Panc1 (cell line): ENCODE measurements at regions not wholly inside any gene's neighbourhood (a gene's known extent, or its start where the extent isn't known, plus 50 kb on each side); places are given as distances from the start of the nearest gene placed in this dataset.

Experiments used
- ATAC-seq: fragments of 200-7000 bp; cut with Tn5 transposase; 2 replicates; pipeline ENCODE4 v1.9.1; 2020; ENCODE audit warnings: mild to moderate bottlenecking, moderate library complexity
- BruUV-seq: library from RNA; stranded (reverse); fragments of 400-500 nt; replicated peaks from 2 replicates; lab custom pipeline; 2021; lab: Mats Ljungman, UMichigan
- CTCF ChIA-PET: fragments of 300-600 bp; sonication (Branson Sonifier 250); formaldehyde crosslinking; loops from one replicate; lab custom pipeline; 2022; ENCODE audit warnings: antibody characterized with exemption; lab: Charles Lee
- POLR2A ChIA-PET: fragments of 300-600 bp; sonication (Branson Sonifier 250); formaldehyde crosslinking; loops from one replicate; lab custom pipeline; 2022; ENCODE audit warnings: antibody characterized with exemption; lab: Charles Lee
- DNase-seq: peaks from one replicate; pipeline ENCODE4 v3.0.0-alpha.2; 2010; ENCODE audit warnings: low read depth, low spot score
- H3K27ac ChIP-seq: 2 replicates; pipeline ENCODE4 v1.5.1; 2011; ENCODE audit warnings: mild to moderate bottlenecking, low read length, inconsistent platforms
- H3K27me3 ChIP-seq: fragments of 200-500 bp; sonication (Bioruptor generic); 2 replicates; pipeline ENCODE4 v1.6.0; 2014; ENCODE audit warnings: low read length, inconsistent platforms; ENCODE audit not compliant: control insufficient read depth, insufficient read depth
- H3K36me3 ChIP-seq: fragments of 200-500 bp; sonication (Bioruptor generic); 2 replicates; pipeline ENCODE4 v1.5.1; 2014; ENCODE audit warnings: inconsistent platforms, mild to moderate bottlenecking, low read length, moderate library complexity; ENCODE audit not compliant: control insufficient read depth, insufficient read depth
- H3K4me1 ChIP-seq: 2 replicates; pipeline ENCODE4 v1.5.1; 2011; ENCODE audit warnings: inconsistent platforms, mild to moderate bottlenecking, low read length, moderate library complexity; ENCODE audit not compliant: control insufficient read depth, insufficient read depth
- H3K4me3 ChIP-seq, 2 experiments: 2 replicates each; pipeline ENCODE4 v1.5.1; 2011 to 2012; ENCODE audit warnings: low read depth in 2 of 2, low read length in 2 of 2, mild to moderate bottlenecking in 2 of 2, inconsistent platforms in 1 of 2, moderate library complexity in 1 of 2
- H3K9me3 ChIP-seq: fragments of 200-500 bp; sonication (Bioruptor generic); 2 replicates; pipeline ENCODE4 v1.5.1; 2014; ENCODE audit warnings: low read depth, mild to moderate bottlenecking, inconsistent platforms, low read length, moderate library complexity; ENCODE audit not compliant: control insufficient read depth, insufficient read depth
- POLR2AphosphoS5 ChIP-seq: IDR thresholded peaks from 2 replicates; pipeline ENCODE4 v1.6.1; 2012; ENCODE audit warnings: mild to moderate bottlenecking, low read depth, low read length, moderate library complexity
- SIN3A ChIP-seq: IDR thresholded peaks from 2 replicates; pipeline ENCODE4 v1.6.1; 2012; ENCODE audit warnings: low read depth, mild to moderate bottlenecking, low read length, moderate library complexity, borderline replicate concordance; ENCODE audit not compliant: insufficient read depth
- TCF7L2 ChIP-seq: IDR thresholded peaks from 2 replicates; pipeline ENCODE4 v1.6.1; 2011; ENCODE audit warnings: mild to moderate bottlenecking, low read depth, low read length, inconsistent platforms
- in situ Hi-C: cut with HindIII; loops from 2 replicates; pipeline ENCODE4 v1.10.0; 2016; ENCODE audit warnings: low sequenced_read_pairs, low pct_unique_long_range_greater_than_20kb
- intact Hi-C: fragments of 100-400 bp; cut with micrococcal nuclease; formaldehyde crosslinking; loops from one replicate; pipeline ENCODE4 v1.10.0; 2022; ENCODE audit not compliant: unreplicated experiment
- TF ChIP-seq, protein P1 (sequence below), 2 experiments: IDR thresholded peaks; 2 replicates each; pipeline ENCODE4 v1.6.1; 2011 to 2012; ENCODE audit warnings: low read depth in 2 of 2, control low read depth in 1 of 2, low read length in 1 of 2, mild to moderate bottlenecking in 1 of 2, moderate library complexity in 1 of 2; ENCODE audit not compliant: insufficient read depth in 1 of 2
- TF ChIP-seq, protein P2 (sequence below): fragments of 450-650 bp; IDR thresholded peaks from 2 replicates; pipeline ENCODE4 v1.5.1; 2017; ENCODE audit warnings: mild to moderate bottlenecking

DNA sequence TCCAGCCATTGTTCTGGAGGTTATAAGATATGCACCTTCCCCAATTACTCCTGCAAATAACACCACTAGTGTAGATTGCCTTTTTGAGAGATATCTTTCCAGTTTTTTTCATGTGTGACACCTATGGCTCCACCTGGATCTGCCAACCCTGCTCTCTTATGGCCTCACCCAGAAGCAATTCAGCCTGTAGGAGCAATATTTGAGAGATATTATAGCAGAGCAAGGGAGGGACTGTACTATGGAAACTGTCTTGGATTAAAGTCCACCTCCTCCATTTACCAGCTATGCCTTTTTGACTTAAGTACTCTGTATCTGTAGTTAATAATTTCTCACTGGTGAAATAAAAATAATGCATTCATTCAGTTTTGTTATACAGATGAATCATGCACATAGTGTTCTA, 803.5 kb downstream of the NLGN4X start:
- ChIA-PET POLR2A (no interaction called here), CTCF (no interaction called here)
- no peaks in the 10 kb centered on the region for H3K4me1 ChIP-seq
- no peak overlapping the region for H3K27ac ChIP-seq
- H3K36me3 ChIP-seq = no peaks in the 10 kb centered on the region
- H3K27me3 ChIP-seq = no peaks in the 10 kb centered on the region
- DNase-seq (no peak), ATAC-seq (no peak)
- H3K4me3 ChIP-seq = no peak overlapping the region
- BruUV-seq = no TSS peak
- intact Hi-C loops (no loop called here), in situ Hi-C loops (no loop called here)
- no peaks in the 10 kb centered on the region for H3K9me3 ChIP-seq
- TF ChIP-seq, protein P1, sequence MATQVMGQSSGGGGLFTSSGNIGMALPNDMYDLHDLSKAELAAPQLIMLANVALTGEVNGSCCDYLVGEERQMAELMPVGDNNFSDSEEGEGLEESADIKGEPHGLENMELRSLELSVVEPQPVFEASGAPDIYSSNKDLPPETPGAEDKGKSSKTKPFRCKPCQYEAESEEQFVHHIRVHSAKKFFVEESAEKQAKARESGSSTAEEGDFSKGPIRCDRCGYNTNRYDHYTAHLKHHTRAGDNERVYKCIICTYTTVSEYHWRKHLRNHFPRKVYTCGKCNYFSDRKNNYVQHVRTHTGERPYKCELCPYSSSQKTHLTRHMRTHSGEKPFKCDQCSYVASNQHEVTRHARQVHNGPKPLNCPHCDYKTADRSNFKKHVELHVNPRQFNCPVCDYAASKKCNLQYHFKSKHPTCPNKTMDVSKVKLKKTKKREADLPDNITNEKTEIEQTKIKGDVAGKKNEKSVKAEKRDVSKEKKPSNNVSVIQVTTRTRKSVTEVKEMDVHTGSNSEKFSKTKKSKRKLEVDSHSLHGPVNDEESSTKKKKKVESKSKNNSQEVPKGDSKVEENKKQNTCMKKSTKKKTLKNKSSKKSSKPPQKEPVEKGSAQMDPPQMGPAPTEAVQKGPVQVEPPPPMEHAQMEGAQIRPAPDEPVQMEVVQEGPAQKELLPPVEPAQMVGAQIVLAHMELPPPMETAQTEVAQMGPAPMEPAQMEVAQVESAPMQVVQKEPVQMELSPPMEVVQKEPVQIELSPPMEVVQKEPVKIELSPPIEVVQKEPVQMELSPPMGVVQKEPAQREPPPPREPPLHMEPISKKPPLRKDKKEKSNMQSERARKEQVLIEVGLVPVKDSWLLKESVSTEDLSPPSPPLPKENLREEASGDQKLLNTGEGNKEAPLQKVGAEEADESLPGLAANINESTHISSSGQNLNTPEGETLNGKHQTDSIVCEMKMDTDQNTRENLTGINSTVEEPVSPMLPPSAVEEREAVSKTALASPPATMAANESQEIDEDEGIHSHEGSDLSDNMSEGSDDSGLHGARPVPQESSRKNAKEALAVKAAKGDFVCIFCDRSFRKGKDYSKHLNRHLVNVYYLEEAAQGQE (IDR thresholded peaks at IDR 0.05; ENCODE audit: insufficient read depth in 1 of 2, low read depth in 2 of 2, low read length in 1 of 2) = no peak
- TF ChIP-seq POLR2AphosphoS5 (no peak), SIN3A (no peak), TCF7L2 (no peak)
- TF ChIP-seq, protein P2, sequence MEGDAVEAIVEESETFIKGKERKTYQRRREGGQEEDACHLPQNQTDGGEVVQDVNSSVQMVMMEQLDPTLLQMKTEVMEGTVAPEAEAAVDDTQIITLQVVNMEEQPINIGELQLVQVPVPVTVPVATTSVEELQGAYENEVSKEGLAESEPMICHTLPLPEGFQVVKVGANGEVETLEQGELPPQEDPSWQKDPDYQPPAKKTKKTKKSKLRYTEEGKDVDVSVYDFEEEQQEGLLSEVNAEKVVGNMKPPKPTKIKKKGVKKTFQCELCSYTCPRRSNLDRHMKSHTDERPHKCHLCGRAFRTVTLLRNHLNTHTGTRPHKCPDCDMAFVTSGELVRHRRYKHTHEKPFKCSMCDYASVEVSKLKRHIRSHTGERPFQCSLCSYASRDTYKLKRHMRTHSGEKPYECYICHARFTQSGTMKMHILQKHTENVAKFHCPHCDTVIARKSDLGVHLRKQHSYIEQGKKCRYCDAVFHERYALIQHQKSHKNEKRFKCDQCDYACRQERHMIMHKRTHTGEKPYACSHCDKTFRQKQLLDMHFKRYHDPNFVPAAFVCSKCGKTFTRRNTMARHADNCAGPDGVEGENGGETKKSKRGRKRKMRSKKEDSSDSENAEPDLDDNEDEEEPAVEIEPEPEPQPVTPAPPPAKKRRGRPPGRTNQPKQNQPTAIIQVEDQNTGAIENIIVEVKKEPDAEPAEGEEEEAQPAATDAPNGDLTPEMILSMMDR = no peak

DNA sequence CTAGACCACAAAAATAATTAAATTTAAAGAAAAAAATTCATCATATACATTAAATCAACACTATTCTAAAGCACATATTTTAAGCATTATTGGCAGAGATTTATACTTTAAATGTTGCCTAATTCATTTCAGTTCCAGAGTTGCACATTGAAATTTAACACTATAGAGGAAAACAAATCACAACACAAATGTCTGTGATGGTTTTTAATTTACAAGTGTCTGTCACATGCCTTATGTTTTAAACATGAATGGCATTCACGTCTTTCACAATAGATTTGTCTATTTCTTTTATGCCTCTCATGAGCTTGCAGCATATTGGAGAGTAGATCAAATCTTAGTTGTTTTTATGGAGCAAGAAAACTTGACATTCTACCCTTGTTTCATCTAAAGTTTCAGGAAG, 811.3 kb downstream of the NLGN4X start:
- Histone ChIP-seq H3K4me1 (no peaks in the 10 kb centered on the region), H3K36me3 (no peaks in the 10 kb centered on the region), H3K4me3 (no peak overlapping the region), H3K27me3 (no peaks in the 10 kb centered on the region), H3K9me3 (no peaks in the 10 kb centered on the region), H3K27ac (no peak overlapping the region)
- TF ChIP-seq TCF7L2 (no peak), POLR2AphosphoS5 (no peak), SIN3A (no peak)
- TF ChIP-seq, protein P2 = no peak
- TF ChIP-seq, protein P1 (IDR thresholded peaks at IDR 0.05; ENCODE audit: insufficient read depth in 1 of 2, low read depth in 2 of 2, low read length in 1 of 2) = no peak
- no TSS peak for BruUV-seq
- DNase-seq (no peak), ATAC-seq (no peak)
- POLR2A ChIA-PET = no interaction called here
- in situ Hi-C loops (no loop called here), intact Hi-C loops (no loop called here)
- CTCF ChIA-PET = no interaction called here
